HG02610 (cell line): ENCODE measurements at regions not wholly inside any gene's neighbourhood (a gene's known extent, or its start where the extent isn't known, plus 50 kb on each side); places are given as distances from the start of the nearest gene placed in this dataset.
A peak's percentile ranks its signal among the peaks of the same experiment; 100 is the strongest.

Experiments
- ATAC-seq: cut with Tn5 transposase; IDR thresholded peaks from one replicate; pipeline ENCODE4 v1.9.1; 2021; ENCODE audit warnings: mild to moderate bottlenecking, moderate library complexity; ENCODE audit not compliant: unreplicated experiment

DNA sequence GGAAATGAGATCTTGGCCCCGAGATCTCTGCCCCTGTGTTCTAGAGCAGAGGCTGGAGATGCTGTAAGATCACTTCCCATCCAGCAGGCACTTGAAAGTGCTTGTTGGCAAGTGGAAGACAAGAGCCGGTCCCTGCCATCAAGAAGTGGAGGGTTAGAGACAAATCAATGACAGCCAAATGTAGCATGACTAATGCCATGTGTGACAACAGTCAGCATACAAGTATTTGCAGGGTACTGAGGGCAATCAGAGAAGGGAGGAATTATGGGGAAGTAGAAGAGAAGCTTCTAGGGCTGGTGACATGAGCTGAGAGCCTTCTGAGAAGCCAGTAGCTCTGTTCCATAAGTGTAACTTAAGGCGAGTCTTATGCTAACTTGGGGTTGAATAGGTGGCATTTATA, 58.6 kb downstream of the TMEM17 start:
- no peak for ATAC-seq

DNA sequence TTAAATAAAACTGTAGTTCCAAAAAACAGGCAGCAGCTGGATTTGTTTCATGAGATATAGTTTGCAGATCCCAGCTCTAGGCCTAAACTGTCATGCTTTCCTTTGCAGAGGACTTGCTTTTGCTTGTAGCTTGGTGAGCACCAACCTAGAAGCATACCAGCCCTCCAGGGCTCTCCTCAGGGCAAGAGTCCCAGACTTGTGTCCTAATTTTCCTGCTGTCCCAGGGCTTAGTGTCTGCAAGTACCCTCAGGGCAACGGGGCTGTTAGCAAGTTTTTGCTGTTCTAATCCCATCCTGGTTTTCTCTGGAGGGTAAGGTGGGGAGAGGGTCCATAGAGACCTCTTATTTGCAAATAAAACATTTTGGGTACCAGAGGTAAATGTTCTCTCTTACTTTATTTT, 59.5 kb downstream of the TMEM17 start:
- no peak for ATAC-seq

DNA sequence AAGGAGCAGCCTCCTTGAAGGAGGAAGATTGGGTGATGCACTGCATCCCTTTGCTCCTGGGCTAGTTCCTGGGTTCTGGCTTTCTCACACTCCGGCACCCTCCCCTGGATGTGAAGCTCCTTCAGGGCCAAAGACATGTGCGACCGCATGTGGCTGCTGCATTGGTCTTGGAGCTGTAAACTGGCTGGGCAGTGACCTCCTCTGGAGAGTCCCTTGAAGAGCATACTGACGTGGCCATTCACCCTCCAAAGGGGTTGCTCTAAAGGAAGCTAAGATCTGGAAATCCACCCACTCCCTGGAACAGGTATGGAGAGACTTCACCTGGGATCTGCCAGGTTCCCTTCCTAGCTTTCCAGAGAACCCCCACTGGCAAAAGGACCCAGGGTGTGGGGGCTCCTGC, 62.1 kb downstream of the TMEM17 start:
- no peak for ATAC-seq

DNA sequence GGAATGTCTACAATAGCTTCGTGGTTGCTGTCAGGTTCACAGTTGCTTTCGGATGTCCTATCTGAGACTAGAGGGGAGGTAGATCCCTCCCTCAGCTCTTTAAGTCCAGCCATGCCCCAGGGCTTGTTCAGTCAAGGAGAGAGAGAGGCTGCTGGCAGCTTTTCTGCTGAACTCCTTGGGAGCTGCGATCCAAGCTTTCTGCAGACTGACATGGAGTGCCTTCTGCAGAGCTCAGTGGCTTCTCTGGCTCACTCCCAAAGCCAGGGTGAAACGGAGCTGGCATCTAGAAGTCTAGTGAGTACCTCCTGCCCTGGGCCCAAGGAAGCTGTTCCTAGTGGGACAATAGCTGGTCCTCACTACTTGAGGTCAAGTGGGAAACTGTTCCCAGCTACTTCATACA, 62.5 kb downstream of the TMEM17 start:
- ATAC-seq, result no peak

DNA sequence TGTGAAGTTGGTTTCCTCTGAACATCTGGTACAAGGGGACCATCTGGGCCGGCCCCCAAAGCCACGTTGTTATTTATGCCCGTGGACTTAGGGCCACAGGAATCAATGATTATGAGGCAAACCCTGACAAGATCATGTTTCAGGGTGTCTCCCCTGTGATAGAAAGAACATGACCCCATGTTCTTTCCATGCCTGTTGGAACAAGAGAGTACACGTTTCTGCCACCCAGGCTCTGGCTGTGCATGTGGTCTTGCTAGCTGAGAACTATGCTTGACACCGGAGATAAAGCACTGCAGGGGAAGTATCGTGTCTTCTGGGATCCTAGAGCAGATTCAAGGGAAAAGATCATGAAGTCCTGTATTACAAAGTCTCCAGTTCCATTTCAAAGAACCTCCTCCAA, 64.2 kb downstream of the TMEM17 start:
- no peak for ATAC-seq

DNA sequence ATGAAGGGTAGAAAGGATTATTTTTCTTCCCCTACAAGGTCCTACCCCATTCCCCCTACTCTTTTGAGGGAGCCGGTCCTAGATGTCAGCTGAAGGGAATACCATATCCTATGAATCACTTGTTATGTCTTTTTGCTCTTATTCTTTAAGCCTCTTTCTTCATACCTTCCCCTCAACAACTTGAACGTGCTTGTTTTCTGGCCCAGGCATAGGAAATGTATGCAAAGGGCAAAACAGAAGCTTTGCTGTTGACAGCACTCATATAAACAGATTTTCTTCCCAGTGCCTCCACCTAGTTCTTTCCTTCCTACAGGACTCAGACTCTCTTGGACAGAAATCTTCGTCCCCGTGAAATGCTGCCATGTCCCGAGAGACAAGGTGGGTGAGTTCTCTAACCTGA, 64.6 kb downstream of the TMEM17 start:
- ATAC-seq, result no peak

DNA sequence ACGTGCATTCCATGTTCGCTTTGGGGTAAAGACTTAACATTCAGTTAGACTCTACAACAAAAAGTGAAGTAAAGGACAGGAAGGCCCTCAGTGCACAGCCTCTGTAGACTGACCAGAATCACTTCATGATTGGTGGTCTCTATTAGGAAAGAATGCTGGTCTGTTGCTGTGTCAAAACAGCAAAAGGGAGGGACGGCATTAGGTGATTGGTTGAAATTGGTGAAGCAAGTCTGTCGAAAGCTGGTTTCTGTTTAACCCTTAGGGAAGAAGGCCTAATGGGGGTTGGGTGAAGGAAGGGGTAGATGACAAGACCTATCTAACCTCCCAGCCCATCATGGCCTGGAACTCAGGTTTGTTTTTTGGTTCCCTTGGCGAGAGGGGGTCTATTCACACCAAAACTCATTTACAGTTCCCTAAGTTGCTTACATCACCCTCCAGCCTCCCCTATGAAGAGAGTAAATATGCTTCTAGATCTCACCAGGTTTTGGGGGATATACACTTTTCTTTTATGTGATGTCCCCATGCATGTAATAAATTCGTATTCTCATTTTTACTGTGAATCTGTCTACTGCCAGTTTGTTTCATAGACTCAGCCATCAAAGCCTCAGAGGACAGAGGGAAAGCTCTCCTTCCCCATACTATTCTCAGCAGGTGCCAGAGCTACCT, 65.6 kb downstream of the TMEM17 start:
- ATAC-seq, result peak; percentile 57

DNA sequence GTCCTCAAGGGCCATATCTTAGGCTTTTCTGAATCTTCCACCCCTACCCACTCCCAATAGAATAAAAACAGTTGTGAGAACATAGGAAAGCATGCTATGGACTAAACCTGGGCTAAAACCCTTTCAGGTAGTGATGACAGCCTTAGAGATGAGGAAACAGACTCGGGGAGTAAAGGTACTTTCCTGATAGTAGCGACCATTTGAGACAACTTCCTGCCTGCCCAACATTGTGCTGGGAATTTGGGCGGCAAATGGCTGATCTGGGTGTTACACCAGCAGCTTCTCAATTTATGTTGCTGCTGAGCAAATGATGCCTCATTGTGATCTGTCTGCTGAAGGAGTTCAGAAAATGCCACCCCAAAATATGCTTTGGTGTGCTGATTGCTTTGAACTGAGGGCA, 66.6 kb downstream of the TMEM17 start:
- ATAC-seq, result no peak

DNA sequence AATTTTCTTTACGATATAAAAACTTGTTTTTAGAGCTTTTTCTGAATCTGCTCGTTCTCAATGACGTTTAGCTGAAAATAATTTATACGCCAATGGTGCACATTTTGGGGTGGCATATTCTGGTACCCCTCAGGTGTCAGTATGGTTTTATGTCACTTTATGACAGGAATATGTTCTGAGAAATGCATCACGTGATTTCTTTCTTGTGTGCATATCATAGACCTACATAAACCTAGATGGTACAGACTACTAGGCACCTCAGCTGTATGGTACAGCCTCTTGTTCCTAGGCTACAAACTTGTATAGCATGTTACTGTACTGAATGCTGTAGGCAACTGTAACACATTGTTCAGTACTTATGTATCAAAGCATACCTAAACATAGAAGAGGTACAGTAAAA, 68.2 kb downstream of the TMEM17 start:
- no peak for ATAC-seq

DNA sequence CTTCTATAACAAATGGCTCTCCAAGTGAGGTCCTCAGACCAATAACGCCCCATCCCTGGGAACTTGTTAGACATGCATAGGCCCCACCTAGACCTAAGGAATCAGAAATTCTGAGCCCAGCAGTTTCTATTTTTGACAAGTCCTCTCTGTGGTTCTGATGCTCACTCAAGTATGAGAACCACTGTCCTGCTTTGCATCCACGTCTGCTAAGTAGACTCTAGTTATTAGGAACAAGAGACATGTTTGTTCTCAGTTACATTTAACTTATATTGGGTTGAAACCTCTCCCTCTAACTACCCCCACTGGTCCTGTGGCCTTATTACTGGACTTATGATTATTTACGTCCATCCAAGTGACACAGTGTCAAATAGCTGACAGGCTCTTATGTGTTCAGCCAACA, 70.3 kb downstream of the TMEM17 start:
- ATAC-seq, result peak; percentile 79

DNA sequence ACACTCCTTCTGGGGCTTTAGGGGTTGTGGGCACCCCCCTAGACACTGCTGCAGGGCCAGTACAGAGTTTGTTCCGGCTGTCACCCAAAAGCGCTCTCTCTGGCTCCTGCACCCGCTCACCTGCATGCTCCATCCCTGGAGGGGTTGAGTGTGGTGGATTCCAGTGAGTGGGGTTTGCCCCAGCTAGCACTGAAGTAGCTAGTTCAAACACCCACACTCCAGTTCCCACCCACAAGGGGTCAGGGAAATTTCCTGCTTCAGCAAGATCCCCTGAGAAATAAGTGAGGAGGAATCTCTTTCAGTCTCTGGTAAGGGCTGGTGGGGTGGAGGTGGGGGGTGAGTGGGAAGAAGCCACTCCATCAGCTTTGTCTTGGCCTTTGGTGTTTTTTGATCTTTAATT, 73.6 kb downstream of the TMEM17 start:
- no peak for ATAC-seq

DNA sequence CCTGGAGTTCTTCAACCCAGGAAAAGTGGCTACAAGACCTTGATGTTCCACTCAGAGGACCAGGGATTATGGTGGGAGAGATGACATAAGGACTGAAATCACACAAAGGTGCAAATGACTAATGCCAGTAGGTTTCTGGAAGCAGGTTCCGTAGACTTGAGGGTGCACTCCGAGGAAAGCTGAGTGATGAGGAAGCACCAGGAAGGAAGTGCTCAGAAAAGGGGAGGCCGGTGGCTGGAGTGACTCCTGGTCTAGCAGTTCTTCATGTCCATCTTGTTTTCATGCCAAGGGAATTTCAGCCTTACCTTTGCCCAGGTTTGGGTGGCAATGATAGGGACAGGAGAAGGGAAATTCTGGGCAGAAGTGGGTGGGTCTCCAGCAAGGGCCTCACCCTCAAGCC, 74.5 kb downstream of the TMEM17 start:
- ATAC-seq, result no peak

DNA sequence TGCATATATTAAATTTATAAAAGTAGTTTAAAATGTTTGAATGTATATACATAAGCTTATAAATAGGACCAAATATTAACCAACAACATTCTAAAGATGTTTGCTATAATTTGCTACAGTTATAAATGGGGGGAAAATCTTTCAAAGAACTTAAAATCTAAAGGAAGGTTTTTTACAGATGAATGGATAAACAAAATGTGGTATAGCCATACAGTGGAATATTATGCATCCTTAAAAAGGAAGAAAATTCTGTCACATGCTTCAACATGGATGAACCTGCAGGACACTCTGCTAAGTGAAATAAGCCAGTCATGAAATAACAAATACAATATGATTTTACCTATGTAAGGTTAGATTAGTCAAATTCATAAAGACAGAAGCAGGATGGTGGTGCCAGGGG, 75.8 kb downstream of the TMEM17 start:
- no peak for ATAC-seq

DNA sequence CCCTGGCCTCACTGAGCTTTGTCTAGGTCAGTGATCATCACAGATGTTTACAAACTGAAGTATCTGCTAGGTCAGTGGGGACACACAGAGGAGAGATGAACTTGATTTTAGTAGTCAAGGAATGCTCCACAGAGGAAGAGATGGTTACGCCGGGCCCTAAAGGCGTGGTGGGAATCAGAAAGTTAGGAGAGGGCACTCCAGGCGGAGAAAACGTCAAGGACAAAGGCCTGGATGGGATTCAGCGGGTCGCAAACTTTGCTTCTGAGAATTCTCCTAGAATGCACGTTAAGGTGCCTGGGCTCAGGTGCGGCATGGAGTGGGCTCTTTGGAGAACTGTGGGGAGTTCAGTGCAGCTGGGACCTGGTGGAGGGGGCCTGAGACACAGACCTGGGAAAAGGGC, 78.8 kb downstream of the TMEM17 start:
- ATAC-seq, result no peak

DNA sequence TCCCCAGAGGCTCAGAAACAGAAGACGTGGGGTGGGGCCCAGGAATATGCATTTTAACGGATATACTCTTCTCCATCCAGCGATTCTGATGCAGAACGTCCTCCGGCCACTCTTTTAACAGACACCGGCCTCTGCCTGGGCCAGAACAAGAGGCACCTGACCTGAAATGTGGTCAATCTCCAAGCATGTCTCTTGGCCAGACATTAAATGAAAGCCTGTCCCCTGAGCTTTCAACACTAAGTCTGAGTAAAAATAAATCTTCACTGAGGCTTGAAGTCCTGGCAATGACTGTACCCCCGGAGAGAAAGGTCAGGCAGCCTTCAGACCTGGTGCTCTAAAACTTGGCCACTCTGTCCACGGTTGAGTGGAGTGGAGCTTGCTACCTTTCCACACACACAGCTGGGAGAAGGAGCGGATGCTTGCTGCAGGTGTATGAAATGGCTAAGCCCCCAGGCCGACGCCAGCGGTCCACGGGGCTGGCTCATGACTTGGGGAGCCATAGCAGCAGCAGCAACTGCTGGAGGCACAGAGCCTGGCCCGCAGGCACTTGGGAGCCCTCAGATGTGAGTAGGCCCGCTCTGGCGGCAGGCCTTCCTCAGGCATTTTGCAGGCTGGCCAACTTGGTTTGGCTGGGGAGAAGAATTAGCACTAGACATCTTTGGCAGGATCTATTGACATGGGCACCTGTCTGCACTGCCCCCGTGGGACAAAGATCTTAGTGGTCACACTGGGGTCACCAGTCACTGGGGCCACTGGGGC, 79.7 kb downstream of the TMEM17 start:
- no peak for ATAC-seq

DNA sequence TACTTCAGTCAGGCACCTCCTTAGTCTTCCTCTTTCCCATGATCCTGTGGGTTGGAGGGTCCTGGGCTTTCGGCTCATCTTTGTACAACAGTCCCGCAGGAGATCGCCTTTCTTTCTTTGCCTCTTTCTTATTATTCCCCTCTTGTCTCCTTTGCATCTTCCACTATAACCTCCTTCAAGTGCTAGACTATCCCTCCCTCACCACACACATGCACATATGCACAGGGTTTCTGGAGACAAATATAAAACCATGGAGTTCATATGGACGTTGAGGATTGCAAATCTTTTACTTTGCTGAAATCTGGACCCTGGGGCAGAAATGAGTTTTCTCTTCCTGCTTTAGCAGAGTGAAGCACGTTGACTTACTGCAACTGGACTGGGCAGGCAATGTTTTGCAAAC, 80.3 kb downstream of the TMEM17 start:
- ATAC-seq, result no peak

DNA sequence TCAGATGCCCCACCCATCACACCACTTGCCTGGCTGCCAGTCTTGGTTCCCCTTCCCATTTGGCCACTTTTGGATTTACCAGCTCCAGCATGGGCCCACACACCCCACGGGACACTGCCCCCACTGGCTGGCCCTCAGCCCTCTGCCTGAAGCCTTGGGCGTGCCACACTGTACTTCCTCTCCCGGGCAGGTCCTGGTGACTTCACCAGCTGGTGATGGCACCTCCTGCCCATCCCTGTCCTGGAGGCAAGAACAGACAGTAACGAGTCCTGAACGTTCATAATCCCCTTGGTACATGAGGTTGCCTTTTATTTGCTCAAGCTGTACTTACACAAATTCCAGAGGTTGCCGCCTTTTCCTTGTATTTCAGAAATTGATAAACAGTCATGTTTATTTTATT, 81.1 kb downstream of the TMEM17 start:
- no peak for ATAC-seq

DNA sequence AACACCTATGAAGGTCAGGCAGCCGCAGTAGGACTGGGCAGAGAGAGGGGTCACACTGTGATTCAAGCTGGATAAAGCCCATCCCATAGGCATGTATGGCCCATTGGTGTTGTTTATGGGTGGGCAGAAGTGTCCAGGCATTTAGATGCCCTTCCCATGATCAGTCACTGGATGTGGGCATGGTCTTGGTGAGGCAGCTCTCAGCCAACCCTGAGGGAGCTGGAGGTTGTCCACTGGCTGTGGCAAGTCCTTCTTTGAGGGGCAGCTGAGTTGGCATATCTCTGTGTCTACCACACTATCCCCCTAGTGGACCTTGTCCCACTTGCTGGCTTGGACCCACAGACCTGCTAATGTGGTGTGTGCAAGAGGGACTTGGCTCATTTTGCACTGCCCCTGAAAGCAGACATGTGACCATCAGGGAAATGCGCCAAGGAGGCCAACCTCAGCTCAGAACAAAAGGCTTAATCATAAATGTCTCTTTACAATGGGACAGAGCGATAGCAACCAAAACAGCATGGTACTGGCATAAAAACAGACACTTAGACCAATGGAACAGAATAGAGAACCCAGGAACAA, 82.0 kb downstream of the TMEM17 start:
- no peak for ATAC-seq

DNA sequence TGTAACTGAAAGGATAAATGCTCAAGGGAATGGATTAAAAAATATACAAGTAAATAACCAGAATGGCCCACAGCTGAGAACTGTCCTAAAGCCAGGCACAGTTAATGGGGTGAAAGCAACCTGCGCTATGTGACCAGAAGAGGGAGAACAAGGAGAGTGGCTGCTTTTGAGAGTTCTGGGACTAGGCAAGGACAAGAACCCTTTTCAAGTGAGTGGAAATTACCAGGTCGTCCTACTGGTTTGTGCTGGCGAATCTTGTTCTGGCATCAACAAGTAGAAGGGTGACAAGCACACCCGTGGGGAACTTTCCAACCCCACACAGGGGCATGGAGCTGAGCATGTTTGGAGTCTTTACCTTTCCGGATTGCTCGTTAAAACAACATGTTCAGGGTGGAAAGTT, 82.8 kb downstream of the TMEM17 start:
- ATAC-seq, result no peak

DNA sequence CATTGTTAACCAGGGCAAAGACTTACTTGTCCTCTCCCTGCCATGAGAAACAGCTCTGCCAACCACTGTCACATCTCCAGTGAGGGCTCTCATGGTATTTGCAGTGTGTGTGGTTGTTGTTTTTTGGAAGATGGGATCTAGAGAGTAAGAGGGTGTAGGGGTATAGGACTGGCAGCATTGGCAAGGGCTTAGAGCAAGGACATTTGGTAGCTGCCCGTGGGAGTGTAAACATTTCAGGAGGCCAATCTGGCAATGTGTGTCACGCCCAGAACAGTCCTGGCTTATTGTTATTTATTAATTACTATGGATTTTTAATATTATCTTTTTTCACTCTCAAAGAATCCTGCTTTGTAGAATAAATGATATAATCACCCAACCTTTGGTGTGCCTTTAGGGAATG, 90.5 kb downstream of the TMEM17 start:
- no peak for ATAC-seq

DNA sequence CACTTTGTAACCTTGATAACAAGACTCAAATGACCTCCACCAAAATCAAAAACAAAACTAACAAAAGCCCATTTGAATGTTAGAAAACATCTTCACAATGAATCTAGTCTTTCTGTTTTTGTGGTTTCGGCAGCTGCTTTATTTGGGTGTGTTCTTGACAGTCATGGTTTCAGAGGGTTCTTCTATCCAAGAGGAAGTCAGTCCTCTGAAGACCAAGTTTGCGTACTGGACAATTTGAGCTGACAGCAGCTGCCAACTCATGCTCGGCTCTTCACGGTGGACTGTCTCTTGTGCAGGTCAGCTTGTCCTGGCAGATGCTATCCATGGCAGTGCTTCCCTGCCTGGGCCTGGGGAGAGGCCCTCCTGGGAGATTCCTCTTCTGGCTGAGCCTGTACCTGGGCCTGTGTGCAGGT, 91.0 kb downstream of the TMEM17 start:
- ATAC-seq, result peak; percentile 79

DNA sequence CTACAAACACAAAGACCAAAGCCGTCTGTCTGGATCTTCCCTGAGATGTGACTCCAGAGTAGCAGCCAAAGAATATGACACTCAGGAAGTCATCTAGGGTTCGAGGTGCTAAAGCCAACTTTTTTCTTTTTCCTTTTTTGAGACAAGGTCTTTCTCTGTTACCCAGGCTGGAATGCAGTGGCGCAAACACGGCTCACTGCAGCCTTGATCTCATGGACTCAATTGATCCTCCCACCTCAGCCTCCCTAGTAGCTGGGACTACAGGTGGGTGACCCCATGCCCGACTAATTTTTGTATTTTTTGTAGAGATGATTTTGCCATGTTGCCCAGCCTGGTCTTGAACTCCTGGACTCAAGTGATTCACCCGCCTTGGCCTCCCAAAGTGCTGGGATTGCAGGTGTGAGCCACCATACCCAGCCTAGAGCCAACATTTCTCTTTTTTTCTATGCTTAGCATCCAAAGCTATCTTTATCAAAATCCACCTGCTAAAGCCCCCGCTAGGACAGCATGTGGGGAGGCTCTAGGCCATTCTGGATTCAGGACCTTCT, 92.8 kb downstream of the TMEM17 start:
- ATAC-seq, result no peak
